H1 (cell line): ENCODE measurements at regions not wholly inside any gene's neighbourhood (a gene's known extent, or its start where the extent isn't known, plus 50 kb on each side); places are given as distances from the start of the nearest gene placed in this dataset.

Experiments
- CEBPB ChIP-seq: IDR thresholded peaks from 2 replicates; pipeline ENCODE4 v1.6.1; 2012; ENCODE audit warnings: low read depth, low read length
- CREB1 ChIP-seq: IDR thresholded peaks from 2 replicates; pipeline ENCODE4 v1.6.1; 2012; ENCODE audit warnings: inconsistent platforms
- CTCF ChIP-seq, 3 experiments: IDR thresholded peaks; 1 replicate in 2 of 3; 2 replicates in 1 of 3; pipeline versions ENCODE4 v1.5.1 to v1.6.1; 2011; ENCODE audit warnings: low read length in 3 of 3, mild to moderate bottlenecking in 3 of 3, inconsistent platforms in 2 of 3, low read depth in 1 of 3, moderate library complexity in 1 of 3; ENCODE audit not compliant: insufficient read depth in 1 of 3; ENCODE audit errors: control extremely low read depth in 1 of 3
- EP300 ChIP-seq, 2 experiments: IDR thresholded peaks; 1 replicate in 1 of 2; 2 replicates in 1 of 2; pipeline ENCODE4 v1.6.1; 2011 to 2012; ENCODE audit warnings: low read depth in 2 of 2, low read length in 2 of 2, mild to moderate bottlenecking in 2 of 2, borderline replicate concordance in 1 of 2, inconsistent platforms in 1 of 2, moderate library complexity in 1 of 2
- HDAC6 ChIP-seq: IDR thresholded peaks from one replicate; pipeline ENCODE4 v1.7.1; 2012; ENCODE audit warnings: low read depth, mild to moderate bottlenecking, inconsistent platforms, low read length, moderate library complexity
- JUN ChIP-seq: IDR thresholded peaks from 2 replicates; pipeline ENCODE4 v1.6.1; 2011; ENCODE audit warnings: low read depth, mild to moderate bottlenecking, improper control_type of control experiment, low read length
- KDM5A ChIP-seq: fragments of 200-600 bp; IDR thresholded peaks from 2 replicates; pipeline ENCODE4 v1.7.1; 2012; ENCODE audit warnings: mild to moderate bottlenecking, low read length, inconsistent platforms, mixed read lengths
- MAX ChIP-seq: IDR thresholded peaks from 2 replicates; pipeline ENCODE4 v1.6.1; 2012; ENCODE audit warnings: inconsistent platforms
- POLR2A ChIP-seq, 2 experiments: IDR thresholded peaks; 1 replicate in 1 of 2; 2 replicates in 1 of 2; pipeline ENCODE4 v1.6.1; 2011; ENCODE audit warnings: low read depth in 2 of 2, low read length in 2 of 2, mild to moderate bottlenecking in 2 of 2; ENCODE audit errors: control extremely low read depth in 1 of 2
- POLR2AphosphoS5 ChIP-seq: IDR thresholded peaks from 2 replicates; pipeline ENCODE4 v1.6.1; 2011; ENCODE audit warnings: low read depth, low read length
- RFX5 ChIP-seq: IDR thresholded peaks from 2 replicates; pipeline ENCODE4 v1.6.1; 2011; ENCODE audit warnings: low read depth, low read length, improper control_type of control experiment, borderline replicate concordance
- TCF12 ChIP-seq: IDR thresholded peaks from 2 replicates; pipeline ENCODE4 v1.6.1; 2011; ENCODE audit warnings: low read depth, mild to moderate bottlenecking, low read length
- USF2 ChIP-seq: IDR thresholded peaks from 2 replicates; pipeline ENCODE4 v1.6.1; 2011; ENCODE audit warnings: low read length, improper control_type of control experiment
- ZNF274 ChIP-seq: IDR thresholded peaks from 2 replicates; pipeline ENCODE4 v1.7.0; 2012; ENCODE audit warnings: low read length, borderline replicate concordance; ENCODE audit errors: extremely low read depth

- TF ChIP-seq POLR2A (IDR thresholded peaks at IDR 0.05; ENCODE audit: control extremely low read depth in 1 of 2, low read depth in 2 of 2, low read length in 2 of 2) (no peak), CTCF (IDR thresholded peaks at IDR 0.05; ENCODE audit: control extremely low read depth in 1 of 3, insufficient read depth in 1 of 3, low read depth in 1 of 3, low read length in 3 of 3) (no peak), RFX5 (no peak), POLR2AphosphoS5 (no peak), ZNF274 (no peak), CREB1 (no peak), EP300 (IDR thresholded peaks at IDR 0.05; ENCODE audit: borderline replicate concordance in 1 of 2, low read depth in 2 of 2, low read length in 2 of 2) (no peak), USF2 (no peak), TCF12 (no peak), KDM5A (no peak), CEBPB (no peak), JUN (no peak), HDAC6 (no peak), MAX (no peak)
These were observed 199.1 kb downstream of the ZFP36L2 start for GRCh38 chr2:43027097-43027873.
